Left ventricle myocardium inferior (tissue), 1 donor: ENCODE measurements at regions not wholly inside any gene's neighbourhood (a gene's known extent, or its start where the extent isn't known, plus 50 kb on each side); places are given as distances from the start of the nearest gene placed in this dataset.

Experiments used
- DNase-seq: peaks from one replicate; pipeline ENCODE4 v3.0.0-alpha.2; 2020
- H3K27ac ChIP-seq: fragments of 200-600 bp; replicated peaks from 2 replicates; pipeline ENCODE4 v1.8.0; 2021
- H3K27me3 ChIP-seq: fragments of 200-600 bp; 2 replicates; pipeline ENCODE4 v1.8.0; 2021; ENCODE audit warnings: low read depth
- H3K36me3 ChIP-seq: fragments of 200-600 bp; 2 replicates; pipeline ENCODE4 v1.8.0; 2021
- H3K4me1 ChIP-seq: fragments of 200-600 bp; 2 replicates; pipeline ENCODE4 v1.8.0; 2021
- H3K4me3 ChIP-seq: fragments of 200-600 bp; 2 replicates; pipeline ENCODE4 v1.8.0; 2021; ENCODE audit warnings: mild to moderate bottlenecking, moderate library complexity
- H3K9me3 ChIP-seq: fragments of 200-600 bp; replicated peaks from 2 replicates; pipeline ENCODE4 v1.8.0; 2021
- intact Hi-C: fragments of 100-400 bp; cut with micrococcal nuclease; formaldehyde crosslinking; loops from one replicate; pipeline ENCODE4 v1.11.0; 2022
- TF ChIP-seq, protein P1 (sequence below): fragments of 200-600 bp; IDR thresholded peaks from 2 replicates; pipeline ENCODE4 v1.8.0; 2021; ENCODE audit warnings: antibody characterized with exemption, mild to moderate bottlenecking, borderline replicate concordance
- donor health status: DM: no; HTN: yes; CAD: no; lungs with severe emphysema.

DNA sequence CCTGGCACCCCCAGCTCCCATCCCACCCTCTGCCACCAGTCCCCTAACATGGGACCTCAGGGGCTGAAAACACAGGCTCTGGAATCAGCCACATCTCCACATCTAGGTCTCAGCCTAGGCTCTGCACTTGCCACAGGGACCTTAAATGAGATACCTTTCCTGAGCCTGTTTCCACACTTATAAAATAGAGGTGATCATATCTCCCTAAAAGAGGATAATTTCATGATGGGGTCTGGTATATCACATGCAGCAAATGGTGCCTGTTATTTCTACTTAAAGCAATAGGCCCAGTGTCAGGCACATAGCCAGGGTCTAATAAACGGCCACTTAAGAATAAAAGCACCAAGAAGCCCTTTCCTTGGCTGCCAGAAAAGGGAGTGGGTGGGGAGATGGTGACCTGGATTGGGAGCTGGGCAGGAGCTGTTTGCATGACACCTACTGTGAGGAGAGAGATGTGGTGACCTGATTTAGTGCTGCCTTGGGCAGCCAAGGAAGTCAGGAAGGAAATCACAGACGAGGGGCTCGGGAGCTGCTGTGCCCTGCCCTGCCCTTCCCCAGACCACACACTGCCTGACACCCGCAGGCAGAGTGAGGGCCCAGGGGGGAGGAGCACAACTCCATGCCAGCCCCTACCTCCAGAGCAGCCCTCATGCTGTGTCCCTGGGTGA, 71.2 kb downstream of the IRF2BPL start:
- peak overlapping the region; percentile 61 for H3K4me3 ChIP-seq
- no peak for DNase-seq
- H3K9me3 ChIP-seq: no peaks in the 10 kb centered on the region
- no peaks in the 10 kb centered on the region for H3K27me3 ChIP-seq
- TF ChIP-seq, protein P1, sequence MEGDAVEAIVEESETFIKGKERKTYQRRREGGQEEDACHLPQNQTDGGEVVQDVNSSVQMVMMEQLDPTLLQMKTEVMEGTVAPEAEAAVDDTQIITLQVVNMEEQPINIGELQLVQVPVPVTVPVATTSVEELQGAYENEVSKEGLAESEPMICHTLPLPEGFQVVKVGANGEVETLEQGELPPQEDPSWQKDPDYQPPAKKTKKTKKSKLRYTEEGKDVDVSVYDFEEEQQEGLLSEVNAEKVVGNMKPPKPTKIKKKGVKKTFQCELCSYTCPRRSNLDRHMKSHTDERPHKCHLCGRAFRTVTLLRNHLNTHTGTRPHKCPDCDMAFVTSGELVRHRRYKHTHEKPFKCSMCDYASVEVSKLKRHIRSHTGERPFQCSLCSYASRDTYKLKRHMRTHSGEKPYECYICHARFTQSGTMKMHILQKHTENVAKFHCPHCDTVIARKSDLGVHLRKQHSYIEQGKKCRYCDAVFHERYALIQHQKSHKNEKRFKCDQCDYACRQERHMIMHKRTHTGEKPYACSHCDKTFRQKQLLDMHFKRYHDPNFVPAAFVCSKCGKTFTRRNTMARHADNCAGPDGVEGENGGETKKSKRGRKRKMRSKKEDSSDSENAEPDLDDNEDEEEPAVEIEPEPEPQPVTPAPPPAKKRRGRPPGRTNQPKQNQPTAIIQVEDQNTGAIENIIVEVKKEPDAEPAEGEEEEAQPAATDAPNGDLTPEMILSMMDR: no peak
- H3K27ac ChIP-seq: peak overlapping the region; percentile 96
- no peaks in the 10 kb centered on the region for H3K36me3 ChIP-seq
- peaks cover 77% of the 10 kb centered on the region for H3K4me1 ChIP-seq
- intact Hi-C loops: no loop called here

GRCh38 chr14:76956316-76957090, 72.0 kb downstream of the IRF2BPL start:
- Histone ChIP-seq H3K4me3 (peak overlapping the region; percentile 61), H3K4me1 (peaks cover 73% of the 10 kb centered on the region), H3K27ac (peak overlapping the region; percentile 96)

DNA sequence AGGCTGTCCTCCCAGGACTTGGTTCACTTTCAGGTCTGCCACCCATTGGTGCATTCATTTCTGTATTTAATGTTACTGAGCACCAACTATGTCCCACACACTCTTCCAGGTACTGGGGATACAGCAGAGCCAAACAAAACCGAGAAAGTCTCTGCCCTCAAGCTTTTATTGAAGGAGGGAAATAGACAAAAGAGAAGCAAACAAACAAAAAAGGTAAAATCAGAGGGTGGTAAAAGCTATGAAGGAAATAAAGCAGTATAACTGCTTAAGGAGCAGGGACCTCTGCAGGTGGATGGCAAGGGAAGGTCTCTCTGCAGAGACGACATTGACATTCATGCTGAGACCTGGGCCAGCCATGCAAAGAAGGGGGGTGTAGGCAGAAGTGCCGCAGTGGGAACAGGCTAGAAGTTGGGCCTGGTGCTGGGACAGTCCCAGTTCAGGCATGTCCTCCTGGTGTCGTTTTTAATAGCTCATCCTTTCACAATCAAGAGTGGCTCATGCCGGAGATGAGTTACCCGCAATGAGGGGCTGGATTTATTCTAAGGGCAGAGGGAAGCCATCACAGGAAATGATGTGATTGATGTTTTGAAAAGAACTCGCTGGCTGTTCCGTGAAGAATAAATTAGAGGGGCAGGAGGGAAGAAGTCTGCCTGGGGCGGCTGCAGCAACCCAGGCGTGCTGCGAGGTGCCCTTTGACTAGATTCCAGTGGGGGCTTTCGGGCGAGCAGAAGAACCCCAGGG, 72.8 kb downstream of the IRF2BPL start:
- H3K36me3 ChIP-seq: no peaks in the 10 kb centered on the region
- TF ChIP-seq, protein P1: no peak
- peaks cover 74% of the 10 kb centered on the region for H3K4me1 ChIP-seq
- H3K4me3 ChIP-seq: peak overlapping the region; percentile 61
- H3K9me3 ChIP-seq: no peaks in the 10 kb centered on the region
- H3K27ac ChIP-seq: peak overlapping the region; percentile 96
- intact Hi-C loops: no loop called here
- no peaks in the 10 kb centered on the region for H3K27me3 ChIP-seq
- no peak for DNase-seq

More at GRCh38 chr14:76956316-76957090, 72.0 kb downstream of the IRF2BPL start:
- H3K9me3 ChIP-seq: no peaks in the 10 kb centered on the region
- peak; percentile 88 for DNase-seq
- intact Hi-C loops: no loop called here
- no peaks in the 10 kb centered on the region for H3K36me3 ChIP-seq
- TF ChIP-seq, protein P1: peak; percentile 41
- no peaks in the 10 kb centered on the region for H3K27me3 ChIP-seq

GRCh38 chr14:76954394-76955190, 73.9 kb downstream of the IRF2BPL start:
- H3K4me1 ChIP-seq: peaks cover 85% of the 10 kb centered on the region
- H3K9me3 ChIP-seq: no peaks in the 10 kb centered on the region
- DNase-seq: no peak
- intact Hi-C loops: loop anchor here (5.0 kb wide), 1 partner anchor 37 kb away; no protein-coding TSS in a partner anchor
- H3K27ac ChIP-seq: peak overlapping the region; percentile 96
- TF ChIP-seq, protein P1: no peak
- no peaks in the 10 kb centered on the region for H3K27me3 ChIP-seq
- no peaks in the 10 kb centered on the region for H3K36me3 ChIP-seq
- H3K4me3 ChIP-seq: no peak overlapping the region
